Mucosa of descending colon (tissue), 3 donors: ENCODE measurements at regions not wholly inside any gene's neighbourhood (a gene's known extent, or its start where the extent isn't known, plus 50 kb on each side); places are given as distances from the start of the nearest gene placed in this dataset.

Experiments
- ATAC-seq: fragments of 200-7000 bp; cut with Tn5 transposase; one replicate; pipeline ENCODE4 v1.9.1; 2020; ENCODE audit warnings: mild to moderate bottlenecking, moderate library complexity
- DNase-seq, 3 donors: peaks; one replicate each; pipeline ENCODE4 v3.0.0-alpha.2; 2020
- H3K36me3 ChIP-seq: fragments of 200-600 bp; one replicate; pipeline ENCODE4 v1.8.0; 2021; ENCODE audit warnings: low read depth, mild to moderate bottlenecking
- H3K4me1 ChIP-seq: fragments of 200-600 bp; one replicate; pipeline ENCODE4 v1.8.0; 2021; ENCODE audit warnings: low read depth, mild to moderate bottlenecking
- H3K4me3 ChIP-seq: fragments of 200-600 bp; one replicate; pipeline ENCODE4 v1.8.0; 2021; ENCODE audit warnings: mild to moderate bottlenecking
- H3K9me3 ChIP-seq: fragments of 200-600 bp; one replicate; pipeline ENCODE4 v1.8.0; 2021; ENCODE audit warnings: mild to moderate bottlenecking
- intact Hi-C, 2 donors: fragments of 100-400 bp; cut with DNase I in 1 of 2; cut with micrococcal nuclease in 1 of 2; formaldehyde crosslinking; loops; one replicate each; pipeline versions ENCODE4 v1.11.0 to v1.11.1; 2022; cut with DNase I, micrococcal nuclease
- TF ChIP-seq, protein P1 (sequence below): fragments of 200-600 bp; IDR thresholded peaks from one replicate; pipeline ENCODE4 v1.8.0; 2022; ENCODE audit warnings: antibody characterized with exemption, mild to moderate bottlenecking
- donor health status: DM: no; HTN: no; CAD: no; lungs with moderate emphysema.
- donor health status: DM: no; HTN: no; CAD: no.
- donor health status: DM: no; HTN: yes; CAD: no.

DNA sequence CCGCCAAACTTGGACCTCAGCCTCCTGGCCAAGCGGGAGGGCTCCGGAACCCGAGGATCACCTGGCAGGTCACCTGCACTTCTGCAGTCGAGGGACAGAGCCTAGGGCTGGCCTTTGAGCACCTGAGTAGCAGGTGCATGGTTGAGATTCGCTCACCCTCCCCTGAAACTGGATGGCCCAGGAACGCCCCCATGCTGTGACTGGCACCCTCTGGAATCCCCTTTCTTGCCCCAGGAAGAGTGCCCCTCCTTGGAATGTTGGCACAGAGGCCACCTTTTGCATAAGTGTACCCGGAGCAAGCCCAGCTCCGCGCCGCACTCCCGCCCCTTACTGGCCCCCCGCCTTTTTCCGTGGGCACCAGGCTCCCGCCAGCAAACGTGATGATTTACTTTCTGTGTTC is 112.5 kb upstream of the IER5L start:
- ATAC-seq = no peak
- H3K9me3 ChIP-seq = no peaks in the 10 kb centered on the region
- H3K4me1 ChIP-seq = no peaks in the 10 kb centered on the region
- DNase-seq = no peak
- H3K36me3 ChIP-seq = no peaks in the 10 kb centered on the region
- TF ChIP-seq, protein P1, sequence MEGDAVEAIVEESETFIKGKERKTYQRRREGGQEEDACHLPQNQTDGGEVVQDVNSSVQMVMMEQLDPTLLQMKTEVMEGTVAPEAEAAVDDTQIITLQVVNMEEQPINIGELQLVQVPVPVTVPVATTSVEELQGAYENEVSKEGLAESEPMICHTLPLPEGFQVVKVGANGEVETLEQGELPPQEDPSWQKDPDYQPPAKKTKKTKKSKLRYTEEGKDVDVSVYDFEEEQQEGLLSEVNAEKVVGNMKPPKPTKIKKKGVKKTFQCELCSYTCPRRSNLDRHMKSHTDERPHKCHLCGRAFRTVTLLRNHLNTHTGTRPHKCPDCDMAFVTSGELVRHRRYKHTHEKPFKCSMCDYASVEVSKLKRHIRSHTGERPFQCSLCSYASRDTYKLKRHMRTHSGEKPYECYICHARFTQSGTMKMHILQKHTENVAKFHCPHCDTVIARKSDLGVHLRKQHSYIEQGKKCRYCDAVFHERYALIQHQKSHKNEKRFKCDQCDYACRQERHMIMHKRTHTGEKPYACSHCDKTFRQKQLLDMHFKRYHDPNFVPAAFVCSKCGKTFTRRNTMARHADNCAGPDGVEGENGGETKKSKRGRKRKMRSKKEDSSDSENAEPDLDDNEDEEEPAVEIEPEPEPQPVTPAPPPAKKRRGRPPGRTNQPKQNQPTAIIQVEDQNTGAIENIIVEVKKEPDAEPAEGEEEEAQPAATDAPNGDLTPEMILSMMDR = no peak
- H3K4me3 ChIP-seq = no peak overlapping the region
- intact Hi-C loops = no loop called here

DNA sequence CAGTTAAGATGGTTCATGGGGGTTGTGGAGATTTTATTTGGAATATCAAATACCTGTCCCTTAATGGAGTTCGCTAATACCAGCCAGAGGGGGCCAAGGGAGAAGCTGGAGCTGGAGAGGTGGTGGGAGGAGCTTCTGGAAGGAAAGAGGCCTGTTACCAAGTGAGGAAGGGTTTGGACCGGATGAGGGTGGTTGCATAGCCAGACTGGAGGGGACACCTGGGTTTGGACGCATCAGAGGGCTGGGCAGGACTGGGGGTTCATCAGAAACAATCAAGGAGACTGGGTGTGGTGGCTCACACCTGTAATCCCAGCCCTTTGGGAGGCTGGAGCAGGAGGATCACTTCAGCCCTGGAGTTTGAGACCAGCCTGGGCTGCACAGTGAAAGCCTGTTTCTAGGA is 111.8 kb upstream of the IER5L start:
- TF ChIP-seq, protein P1 = no peak
- Histone ChIP-seq H3K9me3 (no peaks in the 10 kb centered on the region), H3K36me3 (no peaks in the 10 kb centered on the region), H3K4me1 (no peaks in the 10 kb centered on the region), H3K4me3 (no peak overlapping the region)
- ATAC-seq (no peak), DNase-seq (peak in 1 of 3 donors; percentile 11)
- intact Hi-C loops = no loop called here

DNA sequence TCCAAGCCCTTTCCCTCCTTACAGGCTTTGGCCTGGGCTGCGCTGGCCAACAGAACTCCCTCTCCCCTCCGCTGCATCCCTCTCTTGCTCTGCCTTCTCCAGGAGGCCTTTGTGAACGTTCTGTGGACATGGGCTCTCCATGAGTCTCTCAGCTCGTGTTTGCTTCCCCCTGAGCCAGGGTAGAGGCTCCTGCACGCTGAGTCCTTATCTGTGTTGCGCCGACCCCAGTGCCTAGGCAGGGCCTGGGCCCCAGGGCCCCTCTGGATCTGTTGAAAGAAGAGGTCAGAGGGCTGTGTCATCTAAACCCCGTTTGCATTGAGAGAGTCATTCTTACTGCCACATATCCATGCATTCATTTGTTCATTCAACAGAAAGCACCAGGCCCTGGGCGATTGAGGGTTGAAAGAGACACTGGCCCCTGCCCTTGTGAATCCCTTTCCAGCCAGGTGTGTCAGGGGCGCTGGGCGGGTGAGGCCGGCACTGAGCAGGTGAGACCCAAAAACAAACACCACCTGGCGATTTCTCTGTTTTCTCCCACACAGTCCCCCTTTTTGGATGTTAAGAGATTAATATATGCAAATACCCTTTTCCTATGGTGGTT is 111.2 kb upstream of the IER5L start:
- intact Hi-C loops = no loop called here
- Histone ChIP-seq H3K4me1 (no peaks in the 10 kb centered on the region), H3K36me3 (no peaks in the 10 kb centered on the region), H3K9me3 (no peaks in the 10 kb centered on the region), H3K4me3 (no peak overlapping the region)
- DNase-seq (peak in 1 of 3 donors; percentile 20), ATAC-seq (no peak)
- TF ChIP-seq, protein P1 = no peak

DNA sequence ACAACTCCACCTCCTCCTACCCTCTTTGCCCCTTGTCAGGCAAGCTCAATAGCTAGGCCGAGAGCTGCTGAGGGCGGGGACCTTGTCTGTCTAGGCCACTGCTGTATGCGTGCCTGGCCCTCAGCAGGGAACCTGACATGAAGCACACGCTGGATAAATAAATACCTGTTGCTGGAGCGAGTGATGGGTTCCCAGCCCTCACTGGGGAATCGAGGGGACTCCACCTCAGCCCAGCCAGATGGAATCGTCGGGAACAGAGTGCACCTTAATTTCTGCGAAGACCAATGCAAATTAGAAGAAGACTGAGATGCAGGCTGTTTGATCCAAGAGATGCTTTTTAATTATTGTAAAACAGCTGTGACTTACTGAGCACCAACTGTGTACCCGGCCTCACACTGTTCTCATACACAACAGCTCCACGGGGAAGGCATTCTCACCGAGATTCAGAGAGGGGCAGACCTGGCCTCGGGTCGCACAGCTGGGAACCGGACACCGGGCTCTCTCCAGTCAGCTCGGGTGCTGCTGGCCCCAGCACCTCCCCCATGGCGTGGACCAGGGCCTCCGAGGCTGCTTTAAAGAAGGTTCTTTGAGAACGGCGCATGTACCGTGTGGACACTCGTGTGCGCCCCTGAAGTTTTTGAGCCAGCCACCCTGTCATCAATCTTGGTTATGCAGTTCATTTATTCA is 109.7 kb upstream of the IER5L start:
- DNase-seq (peak in 1 of 3 donors; percentile 34), ATAC-seq (no peak)
- TF ChIP-seq, protein P1 = no peak
- Histone ChIP-seq H3K4me3 (no peak overlapping the region), H3K9me3 (no peaks in the 10 kb centered on the region), H3K4me1 (no peaks in the 10 kb centered on the region), H3K36me3 (no peaks in the 10 kb centered on the region)
- intact Hi-C loops = no loop called here

DNA sequence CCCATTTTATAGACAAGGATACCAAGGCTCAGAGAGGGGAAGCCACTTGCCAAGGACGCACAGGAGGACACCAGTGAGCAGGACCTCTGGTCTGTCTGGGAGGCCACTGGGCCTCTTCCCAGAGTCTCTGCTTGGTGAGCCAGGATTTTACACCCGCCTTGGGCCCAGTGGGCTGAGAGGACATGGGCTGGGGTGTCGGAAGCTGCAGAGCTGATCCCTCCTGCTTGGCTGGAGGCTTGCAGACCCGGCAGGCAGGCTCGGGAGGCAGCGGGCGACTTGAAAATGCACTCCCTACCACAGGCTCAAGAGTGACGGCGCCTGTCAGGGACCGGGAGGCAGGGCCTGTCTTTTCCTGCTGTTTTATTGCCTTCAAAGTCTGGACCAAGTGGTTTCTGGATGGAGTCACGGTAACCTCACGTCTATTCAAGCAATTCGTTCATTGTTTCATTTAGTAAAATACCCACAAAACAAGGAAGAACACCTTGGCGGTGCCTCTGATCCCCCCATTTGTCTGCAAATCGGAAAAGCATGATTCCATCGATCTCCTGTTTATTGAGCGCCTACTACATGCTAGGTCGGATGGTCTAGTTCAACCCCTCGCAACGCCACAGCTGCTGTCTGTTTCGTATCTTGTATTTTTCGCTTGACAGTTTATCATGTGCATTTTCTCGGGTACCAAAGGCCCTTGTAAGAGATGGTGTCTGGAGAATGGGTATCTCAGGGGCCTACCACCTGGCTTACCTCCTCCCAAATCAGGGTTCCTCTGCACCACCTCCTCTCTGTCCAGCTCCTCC is 108.1 kb upstream of the IER5L start:
- Histone ChIP-seq H3K36me3 (no peaks in the 10 kb centered on the region), H3K4me3 (no peak overlapping the region), H3K4me1 (no peaks in the 10 kb centered on the region), H3K9me3 (no peaks in the 10 kb centered on the region)
- DNase-seq (peak in 1 of 3 donors; percentile 37), ATAC-seq (no peak)
- TF ChIP-seq, protein P1 = no peak
- intact Hi-C loops = no loop called here
